GM12872 (cell line): ENCODE measurements at regions not wholly inside any gene's neighbourhood (a gene's known extent, or its start where the extent isn't known, plus 50 kb on each side); places are given as distances from the start of the nearest gene placed in this dataset.

Experiments used
- TF ChIP-seq, protein P1 (sequence below): IDR thresholded peaks from 3 replicates; pipeline ENCODE4 v1.5.1; 2011; ENCODE audit warnings: low read depth, mild to moderate bottlenecking, low read length, moderate library complexity; ENCODE audit not compliant: insufficient read depth

GRCh38 chr2:174678395-174678794 is 80.8 kb upstream of the WIPF1 start:
- TF ChIP-seq, protein P1, sequence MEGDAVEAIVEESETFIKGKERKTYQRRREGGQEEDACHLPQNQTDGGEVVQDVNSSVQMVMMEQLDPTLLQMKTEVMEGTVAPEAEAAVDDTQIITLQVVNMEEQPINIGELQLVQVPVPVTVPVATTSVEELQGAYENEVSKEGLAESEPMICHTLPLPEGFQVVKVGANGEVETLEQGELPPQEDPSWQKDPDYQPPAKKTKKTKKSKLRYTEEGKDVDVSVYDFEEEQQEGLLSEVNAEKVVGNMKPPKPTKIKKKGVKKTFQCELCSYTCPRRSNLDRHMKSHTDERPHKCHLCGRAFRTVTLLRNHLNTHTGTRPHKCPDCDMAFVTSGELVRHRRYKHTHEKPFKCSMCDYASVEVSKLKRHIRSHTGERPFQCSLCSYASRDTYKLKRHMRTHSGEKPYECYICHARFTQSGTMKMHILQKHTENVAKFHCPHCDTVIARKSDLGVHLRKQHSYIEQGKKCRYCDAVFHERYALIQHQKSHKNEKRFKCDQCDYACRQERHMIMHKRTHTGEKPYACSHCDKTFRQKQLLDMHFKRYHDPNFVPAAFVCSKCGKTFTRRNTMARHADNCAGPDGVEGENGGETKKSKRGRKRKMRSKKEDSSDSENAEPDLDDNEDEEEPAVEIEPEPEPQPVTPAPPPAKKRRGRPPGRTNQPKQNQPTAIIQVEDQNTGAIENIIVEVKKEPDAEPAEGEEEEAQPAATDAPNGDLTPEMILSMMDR: no peak

DNA sequence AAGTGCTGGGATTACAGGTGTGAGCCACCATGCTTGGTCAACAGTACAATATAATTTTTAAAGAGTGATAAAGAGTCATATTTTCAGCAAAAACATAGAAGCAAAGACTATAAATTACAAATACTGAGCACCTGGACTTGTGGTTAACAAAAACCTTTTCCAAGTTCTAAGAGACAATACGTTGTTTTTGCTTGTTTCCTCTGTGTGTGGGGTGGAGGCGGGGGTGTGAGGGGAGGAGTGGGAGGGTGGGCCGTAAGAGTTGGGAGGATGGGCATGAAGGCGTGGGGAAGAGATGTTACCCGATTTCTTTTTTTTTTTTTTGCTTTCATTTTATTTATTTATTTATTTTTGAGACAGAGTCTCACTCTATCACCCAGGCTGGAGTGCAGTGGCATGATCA is 78.0 kb upstream of the WIPF1 start:
- TF ChIP-seq, protein P1: no peak

DNA sequence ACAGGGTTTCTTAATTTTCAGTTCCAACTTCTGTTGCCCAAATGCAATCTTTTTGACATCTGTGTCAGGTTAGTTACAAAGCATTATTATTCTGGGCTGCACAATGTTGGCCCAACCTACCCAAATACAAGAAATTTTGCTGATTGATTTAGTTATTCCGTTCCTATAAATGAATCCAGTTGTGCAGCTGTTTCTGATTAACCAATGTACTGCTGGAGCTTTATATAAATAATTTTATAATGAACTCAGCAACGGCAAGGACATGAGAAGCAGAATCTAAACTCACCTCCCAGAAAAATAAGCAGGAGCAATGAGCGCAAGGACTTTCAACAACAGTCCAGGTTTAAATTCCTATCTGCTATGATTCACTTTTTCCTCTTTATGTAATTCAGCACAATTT is 76.3 kb upstream of the WIPF1 start:
- TF ChIP-seq, protein P1: no peak

DNA sequence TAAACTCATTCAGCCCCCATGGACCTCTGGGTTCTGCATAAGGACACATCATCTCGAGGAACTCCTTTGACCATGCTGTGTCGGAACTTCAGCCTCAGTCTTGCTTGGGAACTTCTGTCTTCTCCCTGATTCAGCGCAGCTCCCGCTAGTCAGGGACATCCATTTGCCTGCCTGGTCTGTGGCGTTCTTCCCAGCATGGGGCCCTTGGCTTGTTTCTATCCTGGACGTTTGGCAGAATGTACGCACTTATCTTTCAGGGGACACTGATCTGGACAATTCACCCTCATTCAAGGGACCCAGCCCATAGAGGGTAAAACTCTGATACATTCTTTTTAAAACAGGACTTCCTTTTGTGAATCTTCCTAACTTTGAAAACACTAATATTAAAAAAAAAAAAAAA is 75.8 kb upstream of the WIPF1 start:
- TF ChIP-seq, protein P1: no peak

GRCh38 chr2:174670446-174670845 is 72.8 kb upstream of the WIPF1 start:
- TF ChIP-seq, protein P1: no peak

- TF ChIP-seq, protein P1: no peak
Observed at GRCh38 chr2:174669336-174669735, 71.7 kb upstream of the WIPF1 start.

GRCh38 chr2:174668075-174668474 is 70.5 kb upstream of the WIPF1 start:
- TF ChIP-seq, protein P1: no peak

DNA sequence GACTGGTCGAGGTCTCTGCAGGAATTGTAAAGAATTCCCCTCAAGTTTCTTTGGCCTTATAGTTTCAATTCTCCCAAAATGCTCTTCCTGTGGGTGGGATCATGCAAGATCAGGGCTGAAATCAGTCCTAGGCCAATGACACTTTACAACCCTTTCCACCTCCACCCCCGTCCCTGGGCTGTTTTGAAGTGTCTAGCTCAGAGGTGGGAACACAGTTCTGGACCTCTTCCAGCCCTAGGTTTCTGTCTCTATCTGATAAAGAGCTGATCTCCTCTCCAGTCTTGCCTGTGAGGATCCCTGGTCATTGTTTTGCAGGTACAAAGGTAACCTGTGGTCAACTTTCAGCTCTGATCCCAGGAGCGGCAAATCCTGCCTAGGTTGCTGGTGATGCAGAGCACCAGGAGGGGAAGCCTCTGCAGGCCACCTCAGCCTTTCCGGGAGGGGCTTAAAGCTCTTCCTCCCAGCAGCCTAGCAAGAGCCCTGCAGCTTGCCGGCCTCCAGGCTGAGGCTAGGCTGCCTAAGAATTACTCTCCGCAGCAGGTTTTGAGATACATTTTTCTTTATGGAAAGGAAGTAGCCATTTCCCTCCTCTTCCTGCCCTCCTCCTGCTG is 69.8 kb upstream of the WIPF1 start:
- TF ChIP-seq, protein P1: no peak
